Upper lobe of left lung (tissue), 4 donors: ENCODE measurements at regions not wholly inside any gene's neighbourhood (a gene's known extent, or its start where the extent isn't known, plus 50 kb on each side); places are given as distances from the start of the nearest gene placed in this dataset.

Experiments used
- CTCF ChIP-seq, 6 experiments: fragments of 450-650 bp in 4 of 6; fragments of 200-600 bp in 2 of 6; sonication (generic) in 2 of 6; IDR thresholded peaks; one replicate each; pipeline ENCODE4 v1.5.1; 2016 to 2019; ENCODE audit warnings: antibody characterized with exemption in 6 of 6
- EP300 ChIP-seq, 4 donors: sonication (generic); formaldehyde crosslinking; IDR thresholded peaks; one replicate each; pipeline ENCODE4 v1.5.1; 2017; ENCODE audit warnings: antibody characterized with exemption in 4 of 4, control low read depth in 2 of 4
- POLR2A ChIP-seq, 4 donors: fragments of 450-650 bp; IDR thresholded peaks; one replicate each; pipeline ENCODE4 v1.5.1; 2016 to 2017; ENCODE audit warnings: antibody characterized with exemption in 4 of 4, mild to moderate bottlenecking in 2 of 4
- POLR2AphosphoS5 ChIP-seq, 2 donors: sonication (generic); formaldehyde crosslinking; IDR thresholded peaks; one replicate each; pipeline ENCODE4 v1.5.1; 2017; ENCODE audit warnings: antibody characterized with exemption in 2 of 2

DNA sequence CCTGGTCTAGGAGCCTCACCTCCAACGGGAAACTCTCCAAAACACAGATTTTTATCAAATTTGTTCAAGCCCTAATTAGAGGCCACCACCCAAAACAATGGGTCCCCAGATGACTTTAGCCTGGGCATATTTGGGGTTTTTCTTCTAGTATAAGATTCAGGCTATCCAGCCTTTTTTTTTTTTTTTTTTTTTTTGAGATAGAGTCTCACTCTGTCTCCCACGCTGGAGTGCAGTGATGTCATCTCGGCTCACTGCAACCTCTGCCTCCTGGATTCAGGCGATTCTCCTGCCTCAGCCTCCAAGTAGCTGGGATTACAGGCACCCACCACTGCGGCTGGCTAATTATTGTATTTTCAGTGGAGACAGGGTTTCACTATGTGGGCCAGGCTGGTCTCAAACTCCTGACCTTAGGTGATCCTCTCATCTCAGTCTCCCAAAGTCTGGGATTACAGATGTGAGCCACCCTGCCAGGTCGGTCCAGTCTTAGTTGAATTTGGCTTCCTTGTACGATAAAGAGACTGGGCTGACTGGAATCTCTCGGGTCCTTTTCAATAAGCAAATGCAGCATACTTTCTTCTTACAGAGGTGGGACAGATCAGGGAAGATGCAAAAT, 91.4 kb upstream of the KLF6 start:
- TF ChIP-seq POLR2A (IDR thresholded peaks at IDR 0.05) (no peak), CTCF (IDR thresholded peaks at IDR 0.05) (no peak), POLR2AphosphoS5 (IDR thresholded peaks at IDR 0.05) (no peak), EP300 (IDR thresholded peaks at IDR 0.05) (no peak)
